ENCODE measurements at regions not wholly inside any gene's neighbourhood (a gene's known extent, or its start where the extent isn't known, plus 50 kb on each side); places are given as distances from the start of the nearest gene placed in this dataset.

GRCh38 chrX:9146657-9147056, 112.7 kb upstream of the FAM9B start:
- Histone ChIP-seq H3K27ac (ENCODE audit: low read length) (no peak overlapping the region), H3K4me3 (ENCODE audit: low read length) (no peak overlapping the region), H3K27me3 (ENCODE audit: low read depth, low read length) (no peaks in the 10 kb centered on the region), H3K36me3 (replicated peaks; ENCODE audit: low read depth, low read length) (no peaks in the 10 kb centered on the region), H3K4me2 (ENCODE audit: low read length) (no peak overlapping the region), H3K9me3 (ENCODE audit: insufficient read depth, low read length) (no peaks in the 10 kb centered on the region), H2AFZ (ENCODE audit: low read depth, low read length) (no peak overlapping the region), H3K9ac (ENCODE audit: low read length) (no peak overlapping the region), H4K20me1 (ENCODE audit: insufficient read depth, low read length) (no peaks in the 10 kb centered on the region), H3K79me2 (ENCODE audit: low read length) (no peaks in the 10 kb centered on the region), H3K4me1 (ENCODE audit: low read length) (no peaks in the 10 kb centered on the region)
- TF ChIP-seq EZH2phosphoT487 (IDR thresholded peaks at IDR 0.05; ENCODE audit: low read depth) = no peak
- no peak for TF ChIP-seq CTCF (IDR thresholded peaks at IDR 0.05; ENCODE audit: low read depth, low read length)

DNA sequence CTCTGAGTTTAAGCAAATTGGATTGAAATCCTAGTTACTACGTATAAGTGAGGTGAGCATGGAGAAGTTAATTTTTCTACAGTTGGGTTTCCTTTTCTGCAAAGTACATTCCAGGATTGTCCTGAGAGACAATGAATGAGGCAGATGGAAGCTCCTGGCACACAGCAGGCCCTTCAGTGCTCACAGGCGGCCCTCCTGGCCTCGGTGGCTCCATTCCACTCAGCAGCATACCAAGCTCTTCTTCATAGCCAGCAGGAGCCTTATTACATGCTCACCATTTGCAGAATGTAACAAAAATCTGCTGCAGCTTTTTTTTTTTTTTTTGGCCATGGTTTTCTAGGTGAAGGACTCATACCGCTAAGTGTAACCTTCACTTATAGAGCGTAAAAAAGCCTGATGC, 113.2 kb upstream of the FAM9B start:
- no peak overlapping the region for H3K4me3 ChIP-seq (ENCODE audit: low read length)
- H3K4me2 ChIP-seq (ENCODE audit: low read length) = no peak overlapping the region
- H2AFZ ChIP-seq (ENCODE audit: low read depth, low read length) = no peak overlapping the region
- H3K79me2 ChIP-seq (ENCODE audit: low read length) = no peaks in the 10 kb centered on the region
- H3K9ac ChIP-seq (ENCODE audit: low read length) = no peak overlapping the region
- no peak overlapping the region for H3K27ac ChIP-seq (ENCODE audit: low read length)
- H3K27me3 ChIP-seq (ENCODE audit: low read depth, low read length) = no peaks in the 10 kb centered on the region
- TF ChIP-seq EZH2phosphoT487 (IDR thresholded peaks at IDR 0.05; ENCODE audit: low read depth) = no peak
- TF ChIP-seq CTCF (IDR thresholded peaks at IDR 0.05; ENCODE audit: low read depth, low read length) = no peak
- no peaks in the 10 kb centered on the region for H3K9me3 ChIP-seq (ENCODE audit: insufficient read depth, low read length)
- no peaks in the 10 kb centered on the region for H3K4me1 ChIP-seq (ENCODE audit: low read length)
- no peaks in the 10 kb centered on the region for H4K20me1 ChIP-seq (ENCODE audit: insufficient read depth, low read length)
- no peaks in the 10 kb centered on the region for H3K36me3 ChIP-seq (replicated peaks; ENCODE audit: low read depth, low read length)

GRCh38 chrX:9147726-9148125, 113.8 kb upstream of the FAM9B start:
- Histone ChIP-seq H3K9ac (ENCODE audit: low read length) (no peak overlapping the region), H3K27me3 (ENCODE audit: low read depth, low read length) (no peaks in the 10 kb centered on the region), H4K20me1 (ENCODE audit: insufficient read depth, low read length) (no peaks in the 10 kb centered on the region), H3K36me3 (replicated peaks; ENCODE audit: low read depth, low read length) (no peaks in the 10 kb centered on the region), H2AFZ (ENCODE audit: low read depth, low read length) (no peak overlapping the region), H3K27ac (ENCODE audit: low read length) (no peak overlapping the region), H3K4me2 (ENCODE audit: low read length) (no peak overlapping the region), H3K4me1 (ENCODE audit: low read length) (no peaks in the 10 kb centered on the region), H3K9me3 (ENCODE audit: insufficient read depth, low read length) (no peaks in the 10 kb centered on the region), H3K4me3 (ENCODE audit: low read length) (no peak overlapping the region), H3K79me2 (ENCODE audit: low read length) (no peaks in the 10 kb centered on the region)
- TF ChIP-seq CTCF (IDR thresholded peaks at IDR 0.05; ENCODE audit: low read depth, low read length) = no peak
- TF ChIP-seq EZH2phosphoT487 (IDR thresholded peaks at IDR 0.05; ENCODE audit: low read depth) = no peak

DNA sequence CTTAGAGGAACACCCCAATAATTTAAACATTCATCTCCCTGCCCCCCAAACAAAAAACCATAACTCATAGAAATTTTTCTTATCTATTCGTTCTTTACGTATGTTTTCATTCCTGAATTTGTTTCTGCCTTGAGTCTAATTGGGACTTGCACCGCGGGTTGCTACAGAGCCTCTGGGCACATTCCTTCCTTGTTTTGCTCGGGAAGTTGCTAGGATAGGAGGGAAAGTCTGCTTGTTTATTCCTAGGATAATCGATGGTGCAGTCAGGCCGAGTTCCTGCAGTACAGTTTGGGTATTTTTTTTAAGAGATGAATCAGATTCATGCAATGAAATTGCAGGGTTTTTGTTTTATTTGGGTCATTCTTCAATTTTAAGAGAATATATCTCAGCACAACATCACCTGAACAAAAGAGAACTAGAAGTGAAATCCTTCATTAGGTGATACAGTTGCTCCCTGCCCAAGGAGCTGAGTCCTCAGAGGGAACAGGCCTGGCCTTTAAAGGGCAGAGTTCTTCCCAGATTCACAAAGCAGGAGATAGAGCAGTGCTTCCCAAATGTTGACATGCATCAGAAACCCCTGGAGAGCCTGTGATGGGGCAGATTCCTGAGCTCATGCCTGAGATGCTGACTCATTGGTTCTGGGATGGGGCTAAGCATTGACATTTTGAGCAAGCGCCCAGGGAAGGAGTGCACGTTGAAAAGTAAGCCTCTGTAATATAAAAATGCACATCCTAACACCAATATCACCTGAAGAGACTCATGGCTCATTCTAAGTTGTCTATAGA, 114.9 kb upstream of the FAM9B start:
- TF ChIP-seq CTCF (IDR thresholded peaks at IDR 0.05; ENCODE audit: low read depth, low read length) = no peak
- no peaks in the 10 kb centered on the region for H4K20me1 ChIP-seq (ENCODE audit: insufficient read depth, low read length)
- H3K27me3 ChIP-seq (ENCODE audit: low read depth, low read length) = no peaks in the 10 kb centered on the region
- H3K4me1 ChIP-seq (ENCODE audit: low read length) = no peaks in the 10 kb centered on the region
- no peak overlapping the region for H3K27ac ChIP-seq (ENCODE audit: low read length)
- no peaks in the 10 kb centered on the region for H3K9me3 ChIP-seq (ENCODE audit: insufficient read depth, low read length)
- no peak overlapping the region for H3K4me3 ChIP-seq (ENCODE audit: low read length)
- H3K4me2 ChIP-seq (ENCODE audit: low read length) = no peak overlapping the region
- no peaks in the 10 kb centered on the region for H3K36me3 ChIP-seq (replicated peaks; ENCODE audit: low read depth, low read length)
- H3K9ac ChIP-seq (ENCODE audit: low read length) = no peak overlapping the region
- H2AFZ ChIP-seq (ENCODE audit: low read depth, low read length) = no peak overlapping the region
- H3K79me2 ChIP-seq (ENCODE audit: low read length) = no peaks in the 10 kb centered on the region
